ENCODE measurements at regions not wholly inside any gene's neighbourhood (a gene's known extent, or its start where the extent isn't known, plus 50 kb on each side); places are given as distances from the start of the nearest gene placed in this dataset.

- ChIA-PET CTCF (ENCODE audit: partially characterized antibody) (no interaction called here), POLR2A (ENCODE audit: partially characterized antibody) (no interaction called here)
- no peak overlapping the region for H3K23ac ChIP-seq (ENCODE audit: insufficient read length)
- peak overlapping the region; percentile 88; the same call in 1 of the 2 replicates for H2BK15ac ChIP-seq (ENCODE audit: low read length)
- no peak overlapping the region for H4K5ac ChIP-seq (ENCODE audit: insufficient read length, low read depth, low read length)
- no peak overlapping the region for H3K56ac ChIP-seq (replicated peaks; ENCODE audit: insufficient read length, low read depth, low read length)
- H2BK12ac ChIP-seq (ENCODE audit: low read depth, low read length) = peak overlapping the region; percentile 89; the same call in 1 of the 2 replicates
- H3K79me1 ChIP-seq (ENCODE audit: low read depth, low read length) = no peaks in the 10 kb centered on the region
- no peak for FAIRE-seq
- H3K36me3 ChIP-seq (ENCODE audit: control insufficient read depth in 2 of 4, insufficient read depth in 4 of 4, low read length in 3 of 4) = no peaks in the 10 kb centered on the region
- 0 out of 7 replicates have a peak, but pooled peaks cover 0 to 2% (median 0%) of the 10 kb centered on the region in 4 experiments for H3K27me3 ChIP-seq (replicated peaks in 1 of 4; ENCODE audit: control insufficient read depth in 3 of 4, extremely low read depth in 1 of 4, insufficient read depth in 3 of 4, low read length in 3 of 4)
- peak overlapping the region; percentile 13; the same call in 1 of the 2 replicates for H2BK20ac ChIP-seq (ENCODE audit: low read length)
- peak overlapping the region; percentile 11; the same call in 1 of the 2 replicates for H4K8ac ChIP-seq (ENCODE audit: extremely low read depth, insufficient read depth, low read length)
- no peak overlapping the region for H3K18ac ChIP-seq (ENCODE audit: extremely low read depth, low read length)
- DNase-seq (ENCODE audit: low read depth in 1 of 2, low spot score in 2 of 2) = no peak
- no peak overlapping the region for H3K4me3 ChIP-seq (ENCODE audit: extremely low read depth in 1 of 4, insufficient read depth in 2 of 4, low read depth in 3 of 4, low read length in 4 of 4)
- peaks cover 0 to 3% of the 10 kb centered on the region in 2 experiments; a peak in 3 of 4 replicates for H3K9me3 ChIP-seq (ENCODE audit: insufficient read depth in 2 of 2, low read depth in 1 of 2, low read length in 1 of 2)
- H3K14ac ChIP-seq (ENCODE audit: insufficient read length) = no peak overlapping the region
- peak overlapping the region; percentile 32; the same call in 1 of the 2 replicates for H2AFZ ChIP-seq (ENCODE audit: low read length)
- no peaks in the 10 kb centered on the region for H4K20me1 ChIP-seq (replicated peaks in 1 of 2; ENCODE audit: control insufficient read depth in 1 of 2, insufficient read depth in 2 of 2, low read length in 2 of 2)
- no peak overlapping the region for H3K4me2 ChIP-seq (ENCODE audit: insufficient read depth in 1 of 2, low read depth in 2 of 2, low read length in 2 of 2)
- no peak overlapping the region for H3K4ac ChIP-seq (replicated peaks; ENCODE audit: insufficient read length, low read depth, low read length)
- no peaks in the 10 kb centered on the region for H3K79me2 ChIP-seq (ENCODE audit: control insufficient read depth in 1 of 2, insufficient read depth in 2 of 2, low read length in 2 of 2)
- no peak overlapping the region for H2AK5ac ChIP-seq (ENCODE audit: low read depth, low read length)
- no peak overlapping the region for H2BK120ac ChIP-seq (replicated peaks; ENCODE audit: low read depth, low read length)
- peaks cover 0 to 12% (median 8%) of the 10 kb centered on the region in 4 experiments; a peak in 5 of 7 replicates for H3K4me1 ChIP-seq (replicated peaks in 1 of 4; ENCODE audit: control insufficient read depth in 3 of 4, insufficient read depth in 4 of 4, low read length in 3 of 4)
- 92% methylated on average over 8 of the region's 8 CpGs; no CpG with 5 or more reads in 1 of the 2 experiments for WGBS, 2 experiments (ENCODE audit: extremely low coverage in 1 of 2, insufficient coverage in 1 of 2, insufficient read length in 1 of 2, insufficient replicate concordance in 2 of 2, low coverage in 1 of 2, low lambda C conversion rate in 2 of 2, missing lambda C conversion rate in 1 of 2)
- no peak overlapping the region for H2BK5ac ChIP-seq (ENCODE audit: low read depth, low read length)
- no peak overlapping the region for H3K9ac ChIP-seq (replicated peaks in 1 of 4; ENCODE audit: extremely low read depth in 1 of 4, low read depth in 3 of 4, low read length in 3 of 4)
- no peak overlapping the region for H3K27ac ChIP-seq (ENCODE audit: low read depth, low read length)
- no peak overlapping the region for H4K91ac ChIP-seq (replicated peaks; ENCODE audit: insufficient read length, low read length)
- peaks cover 2% of the 10 kb centered on the region; the same call in 1 of the 2 replicates for H3K23me2 ChIP-seq (ENCODE audit: low read depth, low read length)
- TF ChIP-seq POU5F1 (IDR thresholded peaks at IDR 0.05; ENCODE audit: low read depth, low read length) (no peak), HDAC2 (IDR thresholded peaks at IDR 0.05; ENCODE audit: borderline replicate concordance in 1 of 2, low read depth in 2 of 2, low read length in 2 of 2) (no peak), POLR2A (IDR thresholded peaks at IDR 0.05; ENCODE audit: control extremely low read depth in 1 of 2, low read depth in 2 of 2, low read length in 2 of 2) (no peak), TCF12 (IDR thresholded peaks at IDR 0.05; ENCODE audit: low read depth, low read length) (no peak)
Observed at GRCh38 chr10:36446881-36447280, 678.5 kb upstream of the ANKRD30A start.
